HG02943 (cell line): ENCODE measurements at regions not wholly inside any gene's neighbourhood (a gene's known extent, or its start where the extent isn't known, plus 50 kb on each side); places are given as distances from the start of the nearest gene placed in this dataset.

Source experiments
- ATAC-seq: cut with Tn5 transposase; IDR thresholded peaks from one replicate; pipeline ENCODE4 v1.9.1; 2021; ENCODE audit warnings: mild to moderate bottlenecking, low read depth, moderate library complexity; ENCODE audit not compliant: unreplicated experiment

DNA sequence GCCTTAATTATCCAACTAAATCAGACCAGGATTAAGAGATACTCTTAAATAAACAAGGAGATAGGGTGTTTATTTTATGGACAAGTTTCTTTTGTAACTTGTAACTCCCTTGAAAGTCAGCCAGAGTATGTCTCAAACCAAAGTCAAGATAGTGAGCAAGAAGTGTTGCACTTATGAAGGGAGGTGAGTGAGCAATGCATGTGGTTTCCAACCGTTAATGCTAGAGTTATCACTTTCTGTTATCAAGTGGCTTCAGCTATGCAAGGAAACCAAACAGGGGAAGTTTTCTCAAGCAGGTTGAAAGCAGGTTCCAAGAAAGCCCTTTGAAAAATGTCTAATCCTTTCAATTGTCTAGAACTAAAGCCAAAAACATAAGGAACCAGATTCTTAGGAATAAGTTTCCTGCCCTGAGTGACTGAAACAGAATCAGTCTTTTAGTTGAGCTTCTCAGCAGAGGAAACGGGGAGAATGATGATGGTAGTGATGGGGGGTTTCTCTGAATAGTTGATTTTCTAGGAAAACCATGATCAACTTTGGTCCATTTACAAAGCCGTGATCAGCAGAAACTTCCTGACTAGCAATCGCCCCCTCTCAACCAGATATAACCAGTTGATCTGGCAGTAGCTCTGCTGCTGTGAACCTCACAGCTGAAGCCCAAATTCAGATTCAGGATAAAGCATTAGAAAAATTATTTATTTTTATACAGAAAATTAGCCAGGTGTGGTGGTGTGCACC lies 128.4 kb downstream of the DAD1 start:
- no peak for ATAC-seq

GRCh38 chr14:22458737-22459136 lies 130.3 kb downstream of the DAD1 start:
- no peak for ATAC-seq

- ATAC-seq: no peak
Observed at GRCh38 chr14:22456998-22457594, 131.9 kb downstream of the DAD1 start.

DNA sequence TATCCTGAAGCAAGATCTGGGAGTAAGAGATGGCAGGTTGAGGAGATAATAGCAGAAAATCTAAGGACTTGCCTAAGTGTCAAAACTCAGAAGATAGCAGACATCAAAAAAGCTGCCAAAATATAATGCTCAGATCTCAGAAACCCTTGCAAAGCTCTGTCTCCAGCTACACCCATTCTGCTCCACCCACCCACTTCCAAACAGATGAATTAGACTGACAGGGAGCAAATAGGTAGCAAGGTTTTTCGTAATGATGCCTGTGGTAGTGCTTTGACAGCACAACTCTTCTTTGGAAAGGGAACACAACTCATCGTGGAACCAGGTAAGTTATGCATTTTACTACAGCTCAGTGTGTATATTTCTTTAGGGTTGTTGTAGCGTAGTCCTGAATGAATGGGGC lies 132.6 kb downstream of the DAD1 start:
- no peak for ATAC-seq

DNA sequence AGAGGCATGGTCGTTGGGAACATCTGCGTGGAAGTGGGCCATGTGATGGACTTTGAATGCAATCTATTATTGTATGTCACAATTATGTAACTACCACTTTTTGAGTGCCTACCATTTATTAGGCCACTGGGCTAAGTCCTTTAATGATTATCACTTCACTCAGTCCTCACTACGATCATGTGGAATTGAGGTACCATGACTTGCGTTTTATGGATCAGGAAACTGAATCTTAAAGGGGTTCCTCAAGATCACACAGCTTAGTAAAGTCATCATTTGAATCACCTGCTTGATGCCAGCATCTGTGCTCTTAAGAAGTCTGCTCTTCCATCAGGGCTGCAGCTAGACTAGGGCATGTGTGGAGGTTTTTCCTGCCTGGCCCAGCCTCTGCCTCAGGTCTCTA lies 136.7 kb downstream of the DAD1 start:
- no peak for ATAC-seq

- ATAC-seq: no peak
Observed at GRCh38 chr14:22450266-22450665, 138.8 kb downstream of the DAD1 start.

DNA sequence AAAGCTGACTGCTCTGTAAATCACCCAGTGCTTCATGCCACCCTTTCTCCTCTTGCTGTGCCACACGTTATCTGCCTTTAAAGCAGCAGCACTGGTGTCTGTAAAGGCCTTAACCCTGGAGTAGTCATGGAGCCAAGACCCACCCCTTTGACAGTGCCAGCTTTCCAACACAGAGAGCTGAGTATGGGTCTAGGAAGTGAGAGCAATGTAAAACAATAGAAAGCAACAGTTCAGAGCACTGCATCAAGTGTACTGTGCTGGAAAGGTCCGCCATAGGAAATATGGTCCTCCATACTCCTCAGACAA lies 139.5 kb downstream of the DAD1 start:
- no peak for ATAC-seq

DNA sequence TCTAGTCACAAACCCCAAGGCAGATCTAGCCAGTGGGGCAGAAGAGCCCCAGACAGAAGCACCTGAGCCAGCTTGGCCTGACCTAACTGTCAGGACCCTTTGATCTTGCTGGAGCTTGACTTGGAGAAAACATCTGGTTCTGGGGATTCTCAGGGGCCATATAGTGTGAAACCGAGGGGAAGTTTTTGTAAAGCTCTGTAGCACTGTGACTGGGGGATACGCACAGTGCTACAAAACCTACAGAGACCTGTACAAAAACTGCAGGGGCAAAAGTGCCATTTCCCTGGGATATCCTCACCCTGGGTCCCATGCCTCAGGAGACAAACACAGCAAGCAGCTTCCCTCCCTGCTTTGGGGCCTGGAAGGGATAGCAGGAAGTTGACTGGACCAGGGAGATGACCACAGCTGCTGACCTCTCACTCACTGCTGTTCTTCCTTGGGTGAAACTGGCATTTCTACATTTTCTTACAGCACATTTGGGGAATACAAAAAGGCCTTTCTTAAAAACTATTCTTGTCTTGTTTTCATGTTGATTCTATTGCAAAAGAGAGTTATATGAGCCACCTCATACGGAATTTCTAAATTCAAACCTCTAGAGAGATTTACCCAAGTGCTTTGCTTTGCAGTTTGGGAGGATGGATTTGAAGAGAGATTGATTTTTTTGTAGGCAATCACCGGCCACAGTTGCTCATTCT lies 140.0 kb downstream of the DAD1 start:
- ATAC-seq: peak; percentile 26

- ATAC-seq: peak; percentile 64
Observed at GRCh38 chr14:22448035-22448904, 140.8 kb downstream of the DAD1 start.

GRCh38 chr14:22438742-22439141 lies 150.3 kb downstream of the DAD1 start:
- no peak for ATAC-seq

DNA sequence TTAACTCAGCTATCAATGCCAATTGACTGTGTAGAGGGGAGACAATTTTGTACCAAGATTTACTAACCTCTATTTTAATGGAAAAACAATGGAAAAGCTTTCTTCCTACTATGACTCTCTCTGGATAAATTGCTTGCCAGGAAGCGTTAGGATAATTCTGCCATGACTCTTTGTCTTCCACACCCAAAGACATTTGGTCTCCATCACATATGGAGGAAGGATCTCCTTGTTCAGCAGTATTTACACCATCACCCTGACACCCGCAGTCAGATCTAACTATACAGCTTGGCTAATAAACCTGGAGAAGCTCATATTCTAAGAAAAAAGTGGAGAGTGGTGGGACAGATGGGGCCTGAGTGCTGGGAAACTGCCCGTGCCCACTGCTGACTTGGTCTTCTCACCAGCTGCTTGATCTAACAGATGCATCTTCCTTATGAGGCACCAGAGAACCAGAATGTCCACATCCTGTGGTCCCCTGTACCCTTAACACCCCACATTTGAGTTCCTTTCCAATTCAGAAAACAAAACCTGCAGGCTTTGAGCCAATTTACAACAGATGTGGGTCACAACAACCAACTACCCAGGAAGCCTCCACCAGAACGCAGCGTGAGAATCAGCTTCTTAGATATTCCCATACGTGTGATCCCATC lies 154.0 kb downstream of the DAD1 start:
- ATAC-seq: no peak

DNA sequence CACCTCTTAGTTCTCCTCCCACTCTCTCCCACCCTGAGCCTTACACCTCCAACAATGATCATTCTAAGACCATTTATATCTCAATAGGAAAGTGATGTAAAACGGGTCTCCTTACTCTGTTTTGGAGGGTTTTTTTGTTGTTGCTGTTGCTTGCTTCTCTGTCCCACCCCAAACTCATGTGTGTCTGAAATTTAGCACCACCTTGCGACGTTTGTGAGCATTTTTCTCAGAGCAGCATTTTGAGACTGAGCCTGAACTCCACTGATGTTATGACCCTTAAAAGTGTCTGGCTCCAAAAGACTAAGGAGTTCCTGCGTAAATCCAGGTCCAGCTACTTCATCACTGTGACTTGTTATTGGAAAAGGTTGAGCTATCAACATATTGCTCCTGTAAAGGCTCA lies 155.0 kb downstream of the DAD1 start:
- ATAC-seq: no peak

DNA sequence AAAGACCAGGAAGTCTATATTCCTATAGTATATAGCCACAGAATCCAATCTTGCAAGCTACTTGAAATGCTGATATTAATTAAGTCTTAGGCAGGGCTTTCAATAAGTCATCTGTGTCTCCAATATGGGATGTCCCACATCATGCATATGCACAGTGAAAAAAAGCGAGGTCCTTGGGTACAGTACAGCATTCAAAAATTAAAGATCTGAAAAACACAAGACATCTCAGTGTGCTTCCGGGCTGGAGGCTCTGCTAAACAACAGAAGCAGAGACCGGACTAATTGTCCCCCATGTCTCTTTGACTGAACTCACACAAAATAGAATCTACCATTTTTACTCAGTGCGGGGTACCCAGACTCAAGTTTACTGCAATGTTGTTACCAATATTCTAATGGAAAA lies 156.0 kb downstream of the DAD1 start:
- no peak for ATAC-seq

DNA sequence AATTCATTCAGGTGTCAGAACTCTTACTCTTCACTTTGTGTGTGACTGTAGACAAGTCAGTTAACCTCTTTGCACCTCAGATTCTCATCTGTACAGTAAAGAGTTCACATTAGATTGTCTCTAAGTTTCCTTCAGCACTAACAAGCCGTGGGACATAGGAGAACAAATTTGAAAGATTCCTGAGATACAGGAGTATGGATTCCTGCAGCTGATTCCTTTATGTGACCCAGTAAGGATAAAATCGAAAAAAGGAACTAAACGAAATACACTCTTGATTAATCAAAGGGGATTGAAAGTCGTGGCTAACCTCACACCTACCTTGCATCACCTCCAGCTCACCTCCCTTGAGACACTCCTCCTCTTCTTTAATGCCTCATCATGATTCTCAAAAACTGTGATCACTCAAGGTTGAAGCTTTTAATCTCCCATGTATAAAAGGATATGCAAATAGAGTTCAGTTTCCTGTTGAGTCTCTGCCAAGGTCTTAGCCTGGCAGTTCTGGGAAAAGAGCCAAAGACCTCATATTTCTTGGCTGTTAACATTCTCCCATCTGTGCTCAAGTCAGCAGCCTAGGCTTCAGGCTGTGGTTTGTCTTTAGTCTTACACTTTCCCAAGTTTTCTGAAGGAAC lies 156.6 kb downstream of the DAD1 start:
- no peak for ATAC-seq

GRCh38 chr14:22429546-22430294 lies 159.3 kb downstream of the DAD1 start:
- no peak for ATAC-seq

DNA sequence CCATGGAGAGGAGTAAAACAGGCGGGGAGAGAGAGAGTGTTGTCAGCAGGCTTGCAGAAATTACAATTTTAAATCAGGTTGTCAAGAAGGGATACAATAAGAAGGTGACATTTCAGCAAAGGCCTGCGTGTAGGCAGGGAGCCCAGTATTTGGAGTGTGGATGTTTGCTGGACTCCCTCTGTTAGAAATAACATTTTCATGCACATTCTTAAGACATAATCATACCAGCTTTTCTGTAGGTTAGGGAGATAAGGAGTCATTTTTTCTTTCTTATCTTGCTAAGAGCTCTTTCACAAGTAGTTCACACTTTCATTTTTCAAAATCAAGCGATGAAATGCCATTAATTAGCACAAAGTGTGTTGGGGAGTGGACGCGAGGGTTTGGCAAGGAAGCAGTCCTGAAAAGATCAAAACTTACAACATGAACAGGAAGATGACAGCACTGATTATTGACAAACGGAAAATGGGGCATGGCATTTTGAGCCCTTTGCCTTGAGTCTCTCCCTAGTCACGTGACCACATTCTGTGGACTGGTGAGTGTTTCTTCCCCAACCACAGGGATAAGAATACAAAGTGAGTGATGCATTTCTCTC lies 160.2 kb downstream of the DAD1 start:
- no peak for ATAC-seq

DNA sequence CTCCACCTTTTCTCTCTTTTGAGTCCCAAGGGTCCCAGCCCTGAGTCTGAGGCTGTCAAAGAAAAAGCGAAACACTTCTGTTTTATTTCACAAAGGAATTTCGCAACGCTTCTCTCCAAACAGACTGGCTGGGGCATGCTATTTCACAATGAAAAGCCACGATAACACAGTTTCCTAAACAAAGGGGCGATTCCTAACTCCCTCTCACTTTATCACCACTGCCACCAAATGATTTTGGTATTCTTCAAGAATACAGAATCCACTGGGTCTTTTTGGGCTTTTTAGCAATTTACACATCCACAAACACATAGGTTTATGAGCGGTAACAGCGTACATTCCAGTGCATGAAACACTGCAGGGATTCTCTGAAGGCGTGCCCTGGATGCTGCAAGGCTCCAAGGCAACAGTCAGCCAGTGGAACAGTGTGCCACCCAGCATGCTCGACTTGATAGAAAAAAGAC lies 161.2 kb downstream of the DAD1 start:
- ATAC-seq: no peak

- ATAC-seq: no peak
Observed at GRCh38 chr14:22426711-22427110, 162.3 kb downstream of the DAD1 start.

DNA sequence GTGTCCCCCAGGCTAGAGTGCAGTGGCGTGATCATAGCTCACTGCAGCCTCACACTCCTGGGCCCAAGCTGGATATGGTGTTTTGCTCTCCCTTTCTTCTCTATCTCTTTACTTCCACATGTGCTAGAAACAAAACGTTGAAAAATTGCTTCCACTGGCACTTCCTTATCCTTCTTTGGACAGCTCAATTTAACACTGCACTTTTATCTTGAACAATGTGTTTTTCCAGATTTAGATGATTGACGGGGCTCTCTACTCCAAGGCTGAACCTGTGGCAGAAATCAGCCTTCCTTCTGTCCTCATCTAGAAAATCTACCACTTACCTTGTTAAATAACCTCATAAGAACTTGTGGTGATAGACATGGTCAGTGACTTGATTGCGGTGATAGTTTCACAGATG lies 165.1 kb downstream of the DAD1 start:
- ATAC-seq: no peak
